ENCODE measurements at regions not wholly inside any gene's neighbourhood (a gene's known extent, or its start where the extent isn't known, plus 50 kb on each side); places are given as distances from the start of the nearest gene placed in this dataset.

GRCh38 chr4:154132406-154132805, 343.5 kb upstream of the SFRP2 start:
- no peak for TF ChIP-seq CTCF (IDR thresholded peaks at IDR 0.05; ENCODE audit: control extremely low read depth in 1 of 3, insufficient read depth in 1 of 3, low read depth in 1 of 3, low read length in 3 of 3)
- TF ChIP-seq POLR2A (IDR thresholded peaks at IDR 0.05; ENCODE audit: control extremely low read depth in 1 of 2, low read depth in 2 of 2, low read length in 2 of 2): no peak
- no peak for TF ChIP-seq RAD21 (IDR thresholded peaks at IDR 0.05 in 1 of 2, conservative IDR thresholded peaks at IDR 0.05 in 1 of 2; ENCODE audit: low read depth in 2 of 2, low read length in 2 of 2)
- TF ChIP-seq SUZ12 (IDR thresholded peaks at IDR 0.05; ENCODE audit: low read length): no peak
- TF ChIP-seq ATF3 (IDR thresholded peaks at IDR 0.05; ENCODE audit: insufficient read depth, low read depth, low read length): no peak
- no peak for TF ChIP-seq MAX (IDR thresholded peaks at IDR 0.05)
- no peak for TF ChIP-seq NANOG (IDR thresholded peaks at IDR 0.05; ENCODE audit: insufficient read depth, low read depth, low read length, poor library complexity, severe bottlenecking)
- TF ChIP-seq JUN (IDR thresholded peaks at IDR 0.05; ENCODE audit: low read depth, low read length): no peak
- TF ChIP-seq CEBPB (IDR thresholded peaks at IDR 0.05; ENCODE audit: low read depth, low read length): no peak

Measured in H1 (cell line).